ENCODE measurements at regions not wholly inside any gene's neighbourhood (a gene's known extent, or its start where the extent isn't known, plus 50 kb on each side); places are given as distances from the start of the nearest gene placed in this dataset.

GRCh38 chr2:240220371-240220770, 79.9 kb upstream of the OTOS start:
- Histone ChIP-seq H3K4me3 (no peak overlapping the region), H3K27me3 (peaks cover 0 to 43% (median 0%) of the 10 kb centered on the region in 4 donors), H3K36me3 (no peaks in the 10 kb centered on the region), H3K4me1 (no peaks in the 10 kb centered on the region), H3K27ac (replicated peaks in 1 of 4) (no peak overlapping the region), H3K9me3 (peaks cover 0 to 5% (median 0%) of the 10 kb centered on the region in 4 donors)
- DNase-seq (ENCODE audit: extremely low spot score) = no peak
- TF ChIP-seq POLR2AphosphoS5 (IDR thresholded peaks at IDR 0.05) = no peak
- TF ChIP-seq CTCF (IDR thresholded peaks at IDR 0.05) = no peak
- TF ChIP-seq EP300 (IDR thresholded peaks at IDR 0.05) = no peak
- no peak for TF ChIP-seq POLR2A (IDR thresholded peaks at IDR 0.05; ENCODE audit: low read depth)
- WGBS = 55% methylated on average over 3 of the region's 3 CpGs
- intact Hi-C loops (cut with DNase I) = no loop called here

- TF ChIP-seq POLR2AphosphoS5 (IDR thresholded peaks at IDR 0.05) = no peak
- no peak for TF ChIP-seq EP300 (IDR thresholded peaks at IDR 0.05)
- no peak for TF ChIP-seq POLR2A (IDR thresholded peaks at IDR 0.05; ENCODE audit: low read depth)
- TF ChIP-seq CTCF (IDR thresholded peaks at IDR 0.05) = no peak
- Histone ChIP-seq H3K27ac (replicated peaks in 1 of 4) (no peak overlapping the region), H3K27me3 (peaks cover 0 to 53% (median 0%) of the 10 kb centered on the region in 4 donors), H3K4me1 (no peaks in the 10 kb centered on the region), H3K9me3 (peaks cover 0 to 6% (median 4%) of the 10 kb centered on the region in 4 donors), H3K4me3 (no peak overlapping the region), H3K36me3 (no peaks in the 10 kb centered on the region)
- no peak for DNase-seq (ENCODE audit: extremely low spot score)
- 74% methylated on average over 7 of the region's 7 CpGs for WGBS
- intact Hi-C loops (cut with DNase I) = no loop called here
Observed at GRCh38 chr2:240223631-240224030, 83.2 kb upstream of the OTOS start.

GRCh38 chr2:240224676-240225075, 84.2 kb upstream of the OTOS start:
- no peaks in the 10 kb centered on the region for H3K36me3 ChIP-seq
- intact Hi-C loops (cut with DNase I) = no loop called here
- 63% methylated on average over 5 of the region's 5 CpGs for WGBS
- H3K27ac ChIP-seq (replicated peaks in 1 of 4) = no peak overlapping the region
- no peaks in the 10 kb centered on the region for H3K4me1 ChIP-seq
- no peak for TF ChIP-seq CTCF (IDR thresholded peaks at IDR 0.05)
- no peak for TF ChIP-seq POLR2A (IDR thresholded peaks at IDR 0.05; ENCODE audit: low read depth)
- no peak for TF ChIP-seq POLR2AphosphoS5 (IDR thresholded peaks at IDR 0.05)
- no peak for TF ChIP-seq EP300 (IDR thresholded peaks at IDR 0.05)
- H3K4me3 ChIP-seq = no peak overlapping the region
- peaks cover 0 to 58% (median 0%) of the 10 kb centered on the region in 4 donors for H3K27me3 ChIP-seq
- no peak for DNase-seq (ENCODE audit: extremely low spot score)
- H3K9me3 ChIP-seq = peaks cover 0 to 16% (median 13%) of the 10 kb centered on the region in 4 donors

- 76% methylated on average over 4 of the region's 4 CpGs for WGBS
- Histone ChIP-seq H3K4me3 (no peak overlapping the region), H3K36me3 (no peaks in the 10 kb centered on the region), H3K9me3 (peaks cover 0 to 19% (median 14%) of the 10 kb centered on the region in 4 donors), H3K4me1 (no peaks in the 10 kb centered on the region), H3K27ac (replicated peaks in 1 of 4) (no peak overlapping the region), H3K27me3 (peaks cover 0 to 59% (median 0%) of the 10 kb centered on the region in 4 donors)
- intact Hi-C loops (cut with DNase I) = no loop called here
- no peak for TF ChIP-seq POLR2A (IDR thresholded peaks at IDR 0.05; ENCODE audit: low read depth)
- TF ChIP-seq EP300 (IDR thresholded peaks at IDR 0.05) = no peak
- TF ChIP-seq POLR2AphosphoS5 (IDR thresholded peaks at IDR 0.05) = no peak
- TF ChIP-seq CTCF (IDR thresholded peaks at IDR 0.05) = no peak
- no peak for DNase-seq (ENCODE audit: extremely low spot score)
Observed at GRCh38 chr2:240225131-240225530, 84.7 kb upstream of the OTOS start.
